ENCODE measurements at regions not wholly inside any gene's neighbourhood (a gene's known extent, or its start where the extent isn't known, plus 50 kb on each side); places are given as distances from the start of the nearest gene placed in this dataset.
A peak's percentile ranks its signal among the peaks of the same experiment; 100 is the strongest.
"Not testable (repeated sequence)": the region's sequence is repeated elsewhere in the genome, so short reads cannot be mapped to it uniquely, and the experiment has no call there.

GRCh38 chrY:18664559-18664958 lies 109.0 kb downstream of the HSFY2 start:
- intact Hi-C loops (cut with DNase I), result no loop called here
- no peaks in the 10 kb centered on the region for H3K27me3 ChIP-seq
- DNase-seq (ENCODE audit: extremely low spot score), result no peak
- WGBS, result no CpG with 5 or more reads among the region's 2 CpGs
- TF ChIP-seq POLR2A (IDR thresholded peaks at IDR 0.05; ENCODE audit: low read depth) (no peak), CTCF (IDR thresholded peaks at IDR 0.05) (no peak), POLR2AphosphoS5 (IDR thresholded peaks at IDR 0.05) (no peak), EP300 (IDR thresholded peaks at IDR 0.05) (no peak)
- H3K9me3 ChIP-seq, result no peaks in the 10 kb centered on the region
- H3K27ac ChIP-seq (replicated peaks in 1 of 4), result no peak overlapping the region
- H3K4me1 ChIP-seq, result no peaks in the 10 kb centered on the region
- no peak overlapping the region for H3K4me3 ChIP-seq
- no peaks in the 10 kb centered on the region for H3K36me3 ChIP-seq

GRCh38 chrY:18669790-18670189 lies 103.7 kb downstream of the HSFY2 start:
- H3K9me3 ChIP-seq, result no peaks in the 10 kb centered on the region
- H3K27ac ChIP-seq (replicated peaks in 1 of 4), result no peak overlapping the region
- intact Hi-C loops (cut with DNase I), result no loop called here
- no peaks in the 10 kb centered on the region for H3K27me3 ChIP-seq
- no peaks in the 10 kb centered on the region for H3K36me3 ChIP-seq
- no peaks in the 10 kb centered on the region for H3K4me1 ChIP-seq
- TF ChIP-seq CTCF (IDR thresholded peaks at IDR 0.05), result peak in 1 of 3 experiments; percentile 41
- TF ChIP-seq EP300 (IDR thresholded peaks at IDR 0.05), result no peak
- H3K4me3 ChIP-seq, result no peak overlapping the region
- no CpG with 5 or more reads among the region's 6 CpGs for WGBS
- DNase-seq (ENCODE audit: extremely low spot score), result no peak

- no peaks in the 10 kb centered on the region for H3K9me3 ChIP-seq
- TF ChIP-seq CTCF (IDR thresholded peaks at IDR 0.05) (no peak), POLR2AphosphoS5 (IDR thresholded peaks at IDR 0.05) (no peak), POLR2A (IDR thresholded peaks at IDR 0.05; ENCODE audit: low read depth) (no peak), EP300 (IDR thresholded peaks at IDR 0.05) (no peak)
These were observed 101.6 kb downstream of the HSFY2 start for GRCh38 chrY:18671970-18672369.

GRCh38 chrY:18686027-18686426 lies 87.5 kb downstream of the HSFY2 start:
- H3K4me3 ChIP-seq; H3K4me1 ChIP-seq; DNase-seq (ENCODE audit: extremely low spot score); H3K27ac ChIP-seq (replicated peaks in 1 of 4); H3K27me3 ChIP-seq; H3K36me3 ChIP-seq; intact Hi-C loops (cut with DNase I); H3K9me3 ChIP-seq: not testable (repeated sequence)
- WGBS, result no CpG with 5 or more reads among the region's 1 CpG

More at GRCh38 chrY:18671970-18672369, 101.6 kb downstream of the HSFY2 start:
- intact Hi-C loops (cut with DNase I), result no loop called here
- H3K27me3 ChIP-seq, result no peaks in the 10 kb centered on the region
- WGBS, result no CpG with 5 or more reads among the region's 4 CpGs
- H3K36me3 ChIP-seq, result no peaks in the 10 kb centered on the region
- no peak overlapping the region for H3K4me3 ChIP-seq
- no peak for DNase-seq (ENCODE audit: extremely low spot score)
- no peaks in the 10 kb centered on the region for H3K4me1 ChIP-seq
- H3K27ac ChIP-seq (replicated peaks in 1 of 4), result no peak overlapping the region

- WGBS, result no CpG with 5 or more reads among the region's 6 CpGs
- DNase-seq (ENCODE audit: extremely low spot score); intact Hi-C loops (cut with DNase I): not testable (repeated sequence)
These were observed 85.2 kb downstream of the HSFY2 start for GRCh38 chrY:18688362-18688761.

GRCh38 chrY:18689420-18689819 lies 84.1 kb downstream of the HSFY2 start:
- H3K27me3 ChIP-seq; H3K4me1 ChIP-seq; DNase-seq (ENCODE audit: extremely low spot score); H3K36me3 ChIP-seq; intact Hi-C loops (cut with DNase I); H3K4me3 ChIP-seq; H3K9me3 ChIP-seq; H3K27ac ChIP-seq (replicated peaks in 1 of 4): not testable (repeated sequence)
- no CpG with 5 or more reads among the region's 3 CpGs for WGBS

More at GRCh38 chrY:18688362-18688761, 85.2 kb downstream of the HSFY2 start:
- H3K4me3 ChIP-seq; H3K27ac ChIP-seq (replicated peaks in 1 of 4); H3K4me1 ChIP-seq; H3K27me3 ChIP-seq; H3K36me3 ChIP-seq; H3K9me3 ChIP-seq: not testable (repeated sequence)

GRCh38 chrY:18689890-18690593 lies 83.5 kb downstream of the HSFY2 start:
- H3K4me3 ChIP-seq; H3K9me3 ChIP-seq; intact Hi-C loops (cut with DNase I); DNase-seq (ENCODE audit: extremely low spot score); H3K4me1 ChIP-seq; H3K36me3 ChIP-seq; H3K27me3 ChIP-seq; H3K27ac ChIP-seq (replicated peaks in 1 of 4): not testable (repeated sequence)
- WGBS, result no CpG with 5 or more reads among the region's 9 CpGs

GRCh38 chrY:18696788-18697187 lies 76.7 kb downstream of the HSFY2 start:
- intact Hi-C loops (cut with DNase I); H3K9me3 ChIP-seq; H3K27ac ChIP-seq (replicated peaks in 1 of 4); H3K27me3 ChIP-seq; H3K36me3 ChIP-seq; H3K4me3 ChIP-seq; DNase-seq (ENCODE audit: extremely low spot score); H3K4me1 ChIP-seq: not testable (repeated sequence)

GRCh38 chrY:18704198-18704597 lies 69.3 kb downstream of the HSFY2 start:
- intact Hi-C loops (cut with DNase I); H3K27ac ChIP-seq (replicated peaks in 1 of 4); H3K9me3 ChIP-seq; DNase-seq (ENCODE audit: extremely low spot score); H3K27me3 ChIP-seq; H3K4me1 ChIP-seq; H3K36me3 ChIP-seq; H3K4me3 ChIP-seq: not testable (repeated sequence)
- WGBS, result no CpG with 5 or more reads among the region's 1 CpG

- H3K27ac ChIP-seq (replicated peaks in 1 of 4); H3K36me3 ChIP-seq; intact Hi-C loops (cut with DNase I); H3K4me3 ChIP-seq; H3K9me3 ChIP-seq; DNase-seq (ENCODE audit: extremely low spot score); H3K27me3 ChIP-seq; H3K4me1 ChIP-seq: not testable (repeated sequence)
- no CpG with 5 or more reads among the region's 5 CpGs for WGBS
These were observed 61.8 kb downstream of the HSFY2 start for GRCh38 chrY:18711785-18712184.
